ENCODE measurements at regions not wholly inside any gene's neighbourhood (a gene's known extent, or its start where the extent isn't known, plus 50 kb on each side); places are given as distances from the start of the nearest gene placed in this dataset.

- TF ChIP-seq, protein P1, sequence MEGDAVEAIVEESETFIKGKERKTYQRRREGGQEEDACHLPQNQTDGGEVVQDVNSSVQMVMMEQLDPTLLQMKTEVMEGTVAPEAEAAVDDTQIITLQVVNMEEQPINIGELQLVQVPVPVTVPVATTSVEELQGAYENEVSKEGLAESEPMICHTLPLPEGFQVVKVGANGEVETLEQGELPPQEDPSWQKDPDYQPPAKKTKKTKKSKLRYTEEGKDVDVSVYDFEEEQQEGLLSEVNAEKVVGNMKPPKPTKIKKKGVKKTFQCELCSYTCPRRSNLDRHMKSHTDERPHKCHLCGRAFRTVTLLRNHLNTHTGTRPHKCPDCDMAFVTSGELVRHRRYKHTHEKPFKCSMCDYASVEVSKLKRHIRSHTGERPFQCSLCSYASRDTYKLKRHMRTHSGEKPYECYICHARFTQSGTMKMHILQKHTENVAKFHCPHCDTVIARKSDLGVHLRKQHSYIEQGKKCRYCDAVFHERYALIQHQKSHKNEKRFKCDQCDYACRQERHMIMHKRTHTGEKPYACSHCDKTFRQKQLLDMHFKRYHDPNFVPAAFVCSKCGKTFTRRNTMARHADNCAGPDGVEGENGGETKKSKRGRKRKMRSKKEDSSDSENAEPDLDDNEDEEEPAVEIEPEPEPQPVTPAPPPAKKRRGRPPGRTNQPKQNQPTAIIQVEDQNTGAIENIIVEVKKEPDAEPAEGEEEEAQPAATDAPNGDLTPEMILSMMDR (conservative IDR thresholded peaks at IDR 0.05), result no peak
- TF ChIP-seq ZFX (IDR thresholded peaks at IDR 0.05), result no peak
Measured at GRCh38 chr4:128366212-128366611, 78.6 kb upstream of the PGRMC2 start.
